Spleen (tissue), 11 donors: ENCODE measurements at regions not wholly inside any gene's neighbourhood (a gene's known extent, or its start where the extent isn't known, plus 50 kb on each side); places are given as distances from the start of the nearest gene placed in this dataset.

Experiments
- DNase-seq: peaks from one replicate; pipeline ENCODE4 v3.0.0-alpha.2; 2020
- H3K27ac ChIP-seq, 8 donors: fragments of 200-600 bp; sonication (generic) in 7 of 8; 1 replicate in 4 of 8; 2 replicates in 4 of 8; pipeline versions ENCODE4 v1.5.0 to v1.8.0; 2016 to 2021; ENCODE audit warnings: inconsistent platforms in 4 of 8, mild to moderate bottlenecking in 4 of 8, moderate library complexity in 1 of 8
- H3K27me3 ChIP-seq, 7 donors: fragments of 200-600 bp; sonication (generic) in 6 of 7; replicated peaks in 1 of 7; 1 replicate in 4 of 7; 2 replicates in 3 of 7; pipeline versions ENCODE4 v1.5.0 to v1.8.0; 2016 to 2021; ENCODE audit warnings: inconsistent platforms in 3 of 7, mild to moderate bottlenecking in 1 of 7
- H3K36me3 ChIP-seq, 6 donors: fragments of 200-600 bp; sonication (generic) in 5 of 6; 1 replicate in 4 of 6; 2 replicates in 2 of 6; pipeline versions ENCODE4 v1.5.0 to v1.8.0; 2016 to 2021; ENCODE audit warnings: inconsistent platforms in 2 of 6
- H3K4me1 ChIP-seq, 6 donors: fragments of 200-600 bp; sonication (generic) in 5 of 6; 1 replicate in 3 of 6; 2 replicates in 3 of 6; pipeline versions ENCODE4 v1.5.0 to v1.8.0; 2016 to 2021; ENCODE audit warnings: inconsistent platforms in 3 of 6
- H3K4me3 ChIP-seq, 8 donors: fragments of 200-600 bp; sonication (generic) in 7 of 8; 1 replicate in 4 of 8; 2 replicates in 4 of 8; pipeline versions ENCODE4 v1.5.0 to v1.8.0; 2016 to 2021; ENCODE audit warnings: inconsistent platforms in 4 of 8, mild to moderate bottlenecking in 4 of 8, moderate library complexity in 2 of 8
- H3K9me3 ChIP-seq, 8 donors: fragments of 200-600 bp; sonication (generic) in 7 of 8; 1 replicate in 4 of 8; 2 replicates in 4 of 8; pipeline versions ENCODE4 v1.5.0 to v1.8.0; 2016 to 2021; ENCODE audit warnings: inconsistent platforms in 4 of 8
- POLR2A ChIP-seq, 3 donors: fragments of 450-650 bp; IDR thresholded peaks; one replicate each; pipeline ENCODE4 v1.5.1; 2017; ENCODE audit warnings: antibody characterized with exemption in 3 of 3, mild to moderate bottlenecking in 1 of 3
- POLR2AphosphoS5 ChIP-seq, 3 donors: sonication (generic); formaldehyde crosslinking; IDR thresholded peaks; one replicate each; pipeline ENCODE4 v1.5.1; 2017; ENCODE audit warnings: antibody characterized with exemption in 3 of 3
- WGBS, 5 donors: extraction: QIAGEN DNeasy Blood & Tissue Kit in 3 of 5; methylation state at CpG; one replicate each; pipeline versions ENCODE4 v1.1.5 to v1.1.7; 2013 to 2018; 5-methylcytosine and 5-hydroxymethylcytosine counted together
- intact Hi-C: fragments of 100-400 bp; cut with DNase I; formaldehyde crosslinking; loops from one replicate; pipeline ENCODE4 v1.15.0; 2023; ENCODE audit warnings: low total_unique reads
- TF ChIP-seq, protein P1 (sequence below), 11 experiments: fragments of 200-600 bp in 7 of 11; fragments of 450-650 bp in 4 of 11; sonication (generic) in 4 of 11; IDR thresholded peaks in 8 of 11; conservative IDR thresholded peaks in 3 of 11; 1 replicate in 7 of 11; 2 replicates in 4 of 11; pipeline versions ENCODE4 v1.4.0 to v1.8.0; 2016 to 2021; ENCODE audit warnings: antibody characterized with exemption in 11 of 11, inconsistent platforms in 4 of 11, mild to moderate bottlenecking in 1 of 11
- donor health status: healthy with polysubstance abuse.
- donor health status: DM: no; HTN: no; CAD: no; lungs with moderate emphysema.
- donor health status: DM: no; HTN: no; CAD: no.
- donor health status: Bipolar disorder and iron deficiency.
- donor health status: healthy.
- donor health status: DM: no; HTN: no; CAD: no.
- donor health status: DM: yes; HTN: yes; CAD: no.

DNA sequence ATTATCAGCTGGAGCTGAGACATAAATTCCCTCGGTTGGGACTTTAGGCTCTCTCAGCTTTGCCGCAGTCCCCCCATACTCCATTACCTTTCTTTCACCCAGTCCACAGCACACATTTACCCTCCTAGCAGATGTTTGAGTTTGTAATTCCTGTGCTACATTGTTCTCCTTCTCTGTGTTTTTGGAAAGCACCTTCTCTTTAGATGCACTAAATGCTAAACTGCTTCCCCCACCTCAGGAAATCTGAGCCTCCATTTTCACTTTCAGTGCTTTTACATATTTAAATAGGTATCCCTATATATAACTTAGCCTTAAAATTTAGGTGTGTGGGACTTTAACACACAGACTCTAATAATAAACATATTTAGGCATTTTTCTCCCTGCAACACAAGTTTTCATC lies 356.9 kb downstream of the NFIB start:
- H3K36me3 ChIP-seq, result no peaks in the 10 kb centered on the region
- WGBS, 5 donors, result 77 to 95% (median 82%) methylated on average over 2 of the region's 2 CpGs
- DNase-seq, result no peak
- intact Hi-C loops, result no loop called here
- no peaks in the 10 kb centered on the region for H3K27me3 ChIP-seq
- TF ChIP-seq POLR2AphosphoS5 (IDR thresholded peaks at IDR 0.05), result no peak
- no peak for TF ChIP-seq POLR2A (IDR thresholded peaks at IDR 0.05)
- TF ChIP-seq, protein P1, sequence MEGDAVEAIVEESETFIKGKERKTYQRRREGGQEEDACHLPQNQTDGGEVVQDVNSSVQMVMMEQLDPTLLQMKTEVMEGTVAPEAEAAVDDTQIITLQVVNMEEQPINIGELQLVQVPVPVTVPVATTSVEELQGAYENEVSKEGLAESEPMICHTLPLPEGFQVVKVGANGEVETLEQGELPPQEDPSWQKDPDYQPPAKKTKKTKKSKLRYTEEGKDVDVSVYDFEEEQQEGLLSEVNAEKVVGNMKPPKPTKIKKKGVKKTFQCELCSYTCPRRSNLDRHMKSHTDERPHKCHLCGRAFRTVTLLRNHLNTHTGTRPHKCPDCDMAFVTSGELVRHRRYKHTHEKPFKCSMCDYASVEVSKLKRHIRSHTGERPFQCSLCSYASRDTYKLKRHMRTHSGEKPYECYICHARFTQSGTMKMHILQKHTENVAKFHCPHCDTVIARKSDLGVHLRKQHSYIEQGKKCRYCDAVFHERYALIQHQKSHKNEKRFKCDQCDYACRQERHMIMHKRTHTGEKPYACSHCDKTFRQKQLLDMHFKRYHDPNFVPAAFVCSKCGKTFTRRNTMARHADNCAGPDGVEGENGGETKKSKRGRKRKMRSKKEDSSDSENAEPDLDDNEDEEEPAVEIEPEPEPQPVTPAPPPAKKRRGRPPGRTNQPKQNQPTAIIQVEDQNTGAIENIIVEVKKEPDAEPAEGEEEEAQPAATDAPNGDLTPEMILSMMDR (IDR thresholded peaks at IDR 0.05 in 8 of 11, conservative IDR thresholded peaks at IDR 0.05 in 3 of 11), result no peak
- no peaks in the 10 kb centered on the region for H3K4me1 ChIP-seq
- no peak overlapping the region for H3K4me3 ChIP-seq
- no peaks in the 10 kb centered on the region for H3K9me3 ChIP-seq
- H3K27ac ChIP-seq, result no peak overlapping the region

DNA sequence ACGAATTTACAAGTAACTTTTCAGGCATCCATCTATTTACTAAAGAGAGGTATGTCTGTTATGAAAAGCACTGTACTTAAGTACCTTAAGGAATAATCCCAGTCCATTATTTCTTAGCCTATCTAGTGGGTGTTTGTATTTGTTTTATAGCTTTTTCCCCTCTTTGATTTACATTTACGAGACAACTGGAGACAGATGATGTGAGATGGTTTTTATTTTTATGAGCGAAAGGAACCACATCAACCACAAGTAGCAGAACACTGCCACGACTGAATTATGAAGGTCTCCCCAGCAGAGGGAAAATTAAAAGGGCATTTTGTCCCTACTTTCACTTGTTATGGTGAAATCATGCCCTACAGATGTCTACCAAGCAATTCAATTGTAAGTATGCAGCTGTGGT lies 357.8 kb downstream of the NFIB start:
- WGBS, 5 donors, result 23 to 36% (median 33%) methylated on average over 4 of the region's 4 CpGs
- Histone ChIP-seq H3K27me3 (no peaks in the 10 kb centered on the region), H3K9me3 (no peaks in the 10 kb centered on the region), H3K4me3 (no peak overlapping the region), H3K27ac (no peak overlapping the region), H3K36me3 (no peaks in the 10 kb centered on the region), H3K4me1 (no peaks in the 10 kb centered on the region)
- intact Hi-C loops, result no loop called here
- DNase-seq, result no peak
- TF ChIP-seq POLR2A (IDR thresholded peaks at IDR 0.05) (no peak), POLR2AphosphoS5 (IDR thresholded peaks at IDR 0.05) (no peak)
- TF ChIP-seq, protein P1 (IDR thresholded peaks at IDR 0.05 in 8 of 11, conservative IDR thresholded peaks at IDR 0.05 in 3 of 11), result no peak

GRCh38 chr9:13952906-13953305 lies 361.0 kb downstream of the NFIB start:
- Histone ChIP-seq H3K4me1 (no peaks in the 10 kb centered on the region), H3K9me3 (no peaks in the 10 kb centered on the region), H3K36me3 (no peaks in the 10 kb centered on the region), H3K27ac (no peak overlapping the region), H3K4me3 (no peak overlapping the region), H3K27me3 (no peaks in the 10 kb centered on the region)
- TF ChIP-seq POLR2A (IDR thresholded peaks at IDR 0.05) (no peak), POLR2AphosphoS5 (IDR thresholded peaks at IDR 0.05) (no peak)
- TF ChIP-seq, protein P1 (IDR thresholded peaks at IDR 0.05 in 8 of 11, conservative IDR thresholded peaks at IDR 0.05 in 3 of 11), result no peak
- 80 to 90% (median 88%) methylated on average over 6 of the region's 6 CpGs for WGBS, 5 donors
- intact Hi-C loops, result no loop called here
- no peak for DNase-seq

GRCh38 chr9:13948037-13948436 lies 365.9 kb downstream of the NFIB start:
- H3K36me3 ChIP-seq, result no peaks in the 10 kb centered on the region
- no peak overlapping the region for H3K4me3 ChIP-seq
- intact Hi-C loops, result no loop called here
- no peak for DNase-seq
- no peaks in the 10 kb centered on the region for H3K27me3 ChIP-seq
- no peak overlapping the region for H3K27ac ChIP-seq
- 75 to 84% (median 78%) methylated on average over 4 of the region's 4 CpGs for WGBS, 5 donors
- no peaks in the 10 kb centered on the region for H3K4me1 ChIP-seq
- no peak for TF ChIP-seq POLR2AphosphoS5 (IDR thresholded peaks at IDR 0.05)
- TF ChIP-seq POLR2A (IDR thresholded peaks at IDR 0.05), result no peak
- TF ChIP-seq, protein P1 (IDR thresholded peaks at IDR 0.05 in 8 of 11, conservative IDR thresholded peaks at IDR 0.05 in 3 of 11), result no peak
- H3K9me3 ChIP-seq, result no peaks in the 10 kb centered on the region
